Heart left ventricle (tissue), 16 donors: ENCODE measurements at regions not wholly inside any gene's neighbourhood (a gene's known extent, or its start where the extent isn't known, plus 50 kb on each side); places are given as distances from the start of the nearest gene placed in this dataset.

Experiments used
- ATAC-seq, 4 donors: fragments of 200-7000 bp; cut with Tn5 transposase; one replicate each; pipeline ENCODE4 v1.9.1; 2020 to 2022; ENCODE audit warnings: moderate library complexity in 4 of 4, mild to moderate bottlenecking in 3 of 4, moderate number of reproducible peaks in 1 of 4
- DNase-seq, 5 donors: peaks; one replicate each; pipeline ENCODE4 v3.0.0-alpha.2; 2020
- H3K27ac ChIP-seq, 12 donors: fragments of 200-600 bp; sonication (generic) in 4 of 12; one replicate each; pipeline versions ENCODE4 v1.5.0 to v1.8.0; 2016 to 2022; ENCODE audit warnings: mild to moderate bottlenecking in 2 of 12
- H3K27me3 ChIP-seq, 9 donors: fragments of 200-600 bp; sonication (generic) in 2 of 9; one replicate each; pipeline versions ENCODE4 v1.5.1 to v1.8.0; 2016 to 2022; ENCODE audit warnings: mild to moderate bottlenecking in 3 of 9
- H3K36me3 ChIP-seq, 9 donors: fragments of 200-600 bp; sonication (generic) in 2 of 9; one replicate each; pipeline versions ENCODE4 v1.5.0 to v1.8.0; 2018 to 2022; ENCODE audit warnings: mild to moderate bottlenecking in 2 of 9
- H3K4me1 ChIP-seq, 12 donors: fragments of 200-600 bp; sonication (generic) in 4 of 12; one replicate each; pipeline versions ENCODE4 v1.5.0 to v1.8.0; 2016 to 2022; ENCODE audit warnings: mild to moderate bottlenecking in 3 of 12
- H3K4me3 ChIP-seq, 12 donors: fragments of 200-600 bp; sonication (generic) in 4 of 12; one replicate each; pipeline versions ENCODE4 v1.5.0 to v1.8.0; 2017 to 2022; ENCODE audit warnings: mild to moderate bottlenecking in 9 of 12, moderate library complexity in 4 of 12
- H3K9me3 ChIP-seq, 12 donors: fragments of 200-600 bp; sonication (generic) in 4 of 12; one replicate each; pipeline versions ENCODE4 v1.5.0 to v1.8.0; 2016 to 2022; ENCODE audit warnings: mild to moderate bottlenecking in 1 of 12
- CTCF ChIP-seq, 12 donors: fragments of 200-600 bp; sonication (generic) in 4 of 12; IDR thresholded peaks; one replicate each; pipeline versions ENCODE4 v1.5.0 to v1.8.0; 2018 to 2022; ENCODE audit warnings: antibody characterized with exemption in 12 of 12, mild to moderate bottlenecking in 5 of 12
- POLR2A ChIP-seq, 2 donors: fragments of 450-650 bp; IDR thresholded peaks; one replicate each; pipeline ENCODE4 v1.6.1; 2017; ENCODE audit warnings: antibody characterized with exemption in 2 of 2, mild to moderate bottlenecking in 2 of 2, moderate library complexity in 2 of 2
- WGBS, 4 donors: extraction: QIAGEN DNeasy Blood & Tissue Kit in 2 of 4; methylation state at CpG; one replicate each; pipeline versions ENCODE4 v1.1.5 to v1.1.7; 2013 to 2018; 5-methylcytosine and 5-hydroxymethylcytosine counted together
- intact Hi-C, 10 donors: fragments of 100-400 bp; cut with DNase I; formaldehyde crosslinking; loops; one replicate each; pipeline versions ENCODE4 v1.11.1 to v1.14.2; 2022
- donor health status: ischemic (EF 13 %, LVEDD 7.1; RV severe dilation, severe dysfunction).
- donor health status: healthy with polysubstance abuse.
- donor health status: DM: no; HTN: yes; CAD: no.
- donor health status: DM: no; HTN: no; CAD: no.
- donor health status: ischemic (EF 25% LVEDD 6.9; RV normal size, moderate dysfunction).
- donor health status: ischemic (EF 25% LVEDD 5.7; RV mildly dilated, moderate dysfunction).
- donor health status: healthy.
- donor health status: DM: yes; HTN: yes; CAD: no.
- donor health status: ischemic (EF 35%, LVEDD 5.7; RV mildly dilated, moderate dysfunction).
- donor health status: nonischemic (EF 11% LVEDD 7.7; RV severe dilation, severe dysfunction).
- donor health status: DM: yes; HTN: yes; CAD: no.
- donor health status: PGD.
- donor health status: ischemic (EF 29% LVEDD 5.4; RV normal size, mild dysfunction).
- donor health status: nonischemic (EF 23%, LVEDD 6.1; RV moderate dilation, normal function).

- TF ChIP-seq POLR2A (IDR thresholded peaks at IDR 0.05): no peak
- no peak for TF ChIP-seq CTCF (IDR thresholded peaks at IDR 0.05)
- Histone ChIP-seq H3K4me3 (no peak overlapping the region), H3K36me3 (no peaks in the 10 kb centered on the region), H3K4me1 (peaks cover 0 to 12% (median 0%) of the 10 kb centered on the region in 12 donors), H3K27ac (no peak overlapping the region), H3K9me3 (peaks cover 0 to 7% (median 0%) of the 10 kb centered on the region in 12 donors), H3K27me3 (no peaks in the 10 kb centered on the region)
- intact Hi-C loops: no loop called here
- 95 to 99% (median 97%) methylated on average over 1 of the region's 1 CpG for WGBS, 4 donors
- no peak for ATAC-seq
- DNase-seq: no peak
Measured at GRCh38 chr1:56171670-56172069, 407.7 kb downstream of the PLPP3 start.

- H3K36me3 ChIP-seq: no peaks in the 10 kb centered on the region
- intact Hi-C loops: no loop called here
- ATAC-seq (peak in 1 of 4 donors; percentile 24), DNase-seq (no peak)
- peaks cover 0 to 7% (median 0%) of the 10 kb centered on the region in 12 donors for H3K9me3 ChIP-seq
- H3K4me3 ChIP-seq: no peak overlapping the region
- H3K4me1 ChIP-seq: peaks cover 0 to 12% (median 0%) of the 10 kb centered on the region in 12 donors
- TF ChIP-seq CTCF (IDR thresholded peaks at IDR 0.05) (no peak), POLR2A (IDR thresholded peaks at IDR 0.05) (no peak)
- H3K27ac ChIP-seq: no peak overlapping the region
- H3K27me3 ChIP-seq: no peaks in the 10 kb centered on the region
- WGBS, 4 donors: 54 to 58% (median 55%) methylated on average over 4 of the region's 4 CpGs
Measured at GRCh38 chr1:56170784-56171320, 408.5 kb downstream of the PLPP3 start.

- intact Hi-C loops: no loop called here
- Histone ChIP-seq H3K4me1 (peaks cover 0 to 12% (median 0%) of the 10 kb centered on the region in 12 donors), H3K27ac (no peak overlapping the region), H3K36me3 (no peaks in the 10 kb centered on the region), H3K27me3 (no peaks in the 10 kb centered on the region), H3K4me3 (no peak overlapping the region), H3K9me3 (peaks cover 0 to 7% (median 0%) of the 10 kb centered on the region in 12 donors)
- DNase-seq (no peak), ATAC-seq (no peak)
- TF ChIP-seq POLR2A (IDR thresholded peaks at IDR 0.05) (no peak), CTCF (IDR thresholded peaks at IDR 0.05) (no peak)
- WGBS, 4 donors: 72 to 77% (median 74%) methylated on average over 1 of the region's 1 CpG
Measured at GRCh38 chr1:56169856-56170255, 409.5 kb downstream of the PLPP3 start.

GRCh38 chr1:56168176-56168575, 411.2 kb downstream of the PLPP3 start:
- 73 to 85% (median 79%) methylated on average over 2 of the region's 2 CpGs for WGBS, 4 donors
- intact Hi-C loops: no loop called here
- H3K36me3 ChIP-seq: no peaks in the 10 kb centered on the region
- H3K9me3 ChIP-seq: peaks cover 0 to 6% (median 0%) of the 10 kb centered on the region in 12 donors
- H3K4me3 ChIP-seq: no peak overlapping the region
- no peak overlapping the region for H3K27ac ChIP-seq
- TF ChIP-seq POLR2A (IDR thresholded peaks at IDR 0.05): no peak
- no peak for TF ChIP-seq CTCF (IDR thresholded peaks at IDR 0.05)
- DNase-seq (no peak), ATAC-seq (no peak)
- peaks cover 0 to 12% (median 0%) of the 10 kb centered on the region in 12 donors for H3K4me1 ChIP-seq
- H3K27me3 ChIP-seq: no peaks in the 10 kb centered on the region
